ENCODE measurements at regions not wholly inside any gene's neighbourhood (a gene's known extent, or its start where the extent isn't known, plus 50 kb on each side); places are given as distances from the start of the nearest gene placed in this dataset.
"Not testable (repeated sequence)": the region's sequence is repeated elsewhere in the genome, so short reads cannot be mapped to it uniquely, and the experiment has no call there.

DNA sequence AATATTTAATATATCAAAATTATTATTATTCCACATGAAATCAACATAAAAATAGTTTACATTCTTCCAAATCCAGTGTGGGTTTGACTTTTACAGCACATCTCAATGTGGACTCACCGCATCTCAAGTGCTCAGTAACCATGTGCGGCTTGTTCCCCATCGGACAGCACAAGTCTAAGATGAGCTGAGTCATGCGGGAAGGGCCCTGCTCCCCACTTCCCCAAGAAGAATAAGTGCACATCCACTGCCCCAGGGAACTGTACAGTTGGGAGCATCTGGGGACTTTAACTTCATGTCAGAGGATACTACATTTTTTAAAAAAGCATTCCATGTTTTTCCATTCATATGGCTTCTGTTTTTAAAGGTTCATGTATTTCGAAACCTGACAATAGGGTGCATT is 325.6 kb downstream of the BTBD3 start:
- no peaks in the 10 kb centered on the region for H3K36me3 ChIP-seq (ENCODE audit: control insufficient read depth, insufficient read depth, low read length)
- TF ChIP-seq, protein P1, sequence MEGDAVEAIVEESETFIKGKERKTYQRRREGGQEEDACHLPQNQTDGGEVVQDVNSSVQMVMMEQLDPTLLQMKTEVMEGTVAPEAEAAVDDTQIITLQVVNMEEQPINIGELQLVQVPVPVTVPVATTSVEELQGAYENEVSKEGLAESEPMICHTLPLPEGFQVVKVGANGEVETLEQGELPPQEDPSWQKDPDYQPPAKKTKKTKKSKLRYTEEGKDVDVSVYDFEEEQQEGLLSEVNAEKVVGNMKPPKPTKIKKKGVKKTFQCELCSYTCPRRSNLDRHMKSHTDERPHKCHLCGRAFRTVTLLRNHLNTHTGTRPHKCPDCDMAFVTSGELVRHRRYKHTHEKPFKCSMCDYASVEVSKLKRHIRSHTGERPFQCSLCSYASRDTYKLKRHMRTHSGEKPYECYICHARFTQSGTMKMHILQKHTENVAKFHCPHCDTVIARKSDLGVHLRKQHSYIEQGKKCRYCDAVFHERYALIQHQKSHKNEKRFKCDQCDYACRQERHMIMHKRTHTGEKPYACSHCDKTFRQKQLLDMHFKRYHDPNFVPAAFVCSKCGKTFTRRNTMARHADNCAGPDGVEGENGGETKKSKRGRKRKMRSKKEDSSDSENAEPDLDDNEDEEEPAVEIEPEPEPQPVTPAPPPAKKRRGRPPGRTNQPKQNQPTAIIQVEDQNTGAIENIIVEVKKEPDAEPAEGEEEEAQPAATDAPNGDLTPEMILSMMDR (IDR thresholded peaks at IDR 0.05; ENCODE audit: insufficient read depth, low read length, poor library complexity, severe bottlenecking), result no peak
- DNase-seq (ENCODE audit: extremely low read depth, insufficient read length), result no peak
- H3K4me3 ChIP-seq (replicated peaks; ENCODE audit: low read depth, low read length), result no peak overlapping the region
- no peaks in the 10 kb centered on the region for H3K27me3 ChIP-seq (replicated peaks; ENCODE audit: control insufficient read depth, insufficient read depth, low read length)

DNA sequence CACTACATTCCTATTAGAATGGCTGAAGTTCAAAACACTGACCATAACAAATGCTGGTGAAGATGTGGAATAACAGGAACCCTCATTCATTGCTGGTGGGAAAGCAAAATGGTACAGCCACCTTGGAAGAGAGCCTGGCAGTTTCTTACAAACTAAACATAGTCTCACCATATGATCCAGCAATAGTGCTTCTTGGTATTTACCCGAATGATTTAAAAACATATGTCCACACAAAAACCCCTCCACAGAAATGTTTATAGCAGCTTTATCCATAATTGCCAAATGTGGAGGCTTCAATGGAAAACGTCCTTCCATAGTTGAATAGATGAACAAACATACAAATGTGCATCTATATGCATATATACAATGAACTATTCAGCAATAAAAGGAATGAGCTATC is 330.8 kb downstream of the BTBD3 start:
- no peak for DNase-seq (ENCODE audit: extremely low read depth, insufficient read length)
- TF ChIP-seq, protein P1 (IDR thresholded peaks at IDR 0.05; ENCODE audit: insufficient read depth, low read length, poor library complexity, severe bottlenecking), result no peak
- H3K36me3 ChIP-seq (ENCODE audit: control insufficient read depth, insufficient read depth, low read length), result no peaks in the 10 kb centered on the region
- no peaks in the 10 kb centered on the region for H3K27me3 ChIP-seq (replicated peaks; ENCODE audit: control insufficient read depth, insufficient read depth, low read length)
- H3K4me3 ChIP-seq (replicated peaks; ENCODE audit: low read depth, low read length), result no peak overlapping the region

DNA sequence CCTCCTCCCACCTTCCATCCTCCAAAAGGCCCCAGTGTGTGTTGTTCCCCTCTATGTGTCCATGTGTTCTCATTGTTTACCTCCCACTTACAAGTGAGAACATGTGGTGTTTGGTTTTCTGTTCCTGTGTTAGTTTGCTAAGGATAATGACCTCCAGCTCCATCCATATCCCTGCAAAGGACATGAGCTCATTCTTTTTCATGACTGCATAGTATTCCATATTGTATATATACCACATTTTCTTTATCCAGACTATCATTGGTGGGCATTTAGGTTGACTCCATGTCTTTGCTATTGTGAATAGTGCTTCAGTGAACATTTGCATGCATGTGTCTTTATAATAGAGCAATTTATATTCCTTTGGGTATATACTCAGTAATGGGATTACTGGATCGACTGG is 333.0 kb downstream of the BTBD3 start:
- not testable (repeated sequence) for DNase-seq (ENCODE audit: extremely low read depth, insufficient read length); H3K36me3 ChIP-seq (ENCODE audit: control insufficient read depth, insufficient read depth, low read length); H3K27me3 ChIP-seq (replicated peaks; ENCODE audit: control insufficient read depth, insufficient read depth, low read length); H3K4me3 ChIP-seq (replicated peaks; ENCODE audit: low read depth, low read length)

DNA sequence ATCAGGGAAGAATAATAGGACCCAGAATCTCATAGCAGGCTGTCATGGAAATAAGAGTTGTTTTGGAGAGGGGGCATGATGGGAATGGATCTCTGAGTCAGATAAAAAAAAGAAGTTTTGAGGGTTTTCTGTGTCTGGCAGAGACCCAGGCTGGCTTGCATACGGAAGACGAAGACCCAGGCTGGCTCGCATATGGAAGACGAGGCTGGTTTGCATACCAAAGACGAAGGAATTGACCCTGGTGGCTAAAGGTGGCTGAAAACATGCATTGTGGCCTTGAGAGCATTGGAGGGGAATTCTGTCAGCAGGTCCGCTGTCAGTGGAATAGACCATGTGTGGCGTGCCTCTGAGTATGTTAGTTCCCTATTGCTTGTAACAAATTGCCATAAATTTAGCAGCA is 335.1 kb downstream of the BTBD3 start:
- H3K4me3 ChIP-seq (replicated peaks; ENCODE audit: low read depth, low read length), result no peak overlapping the region
- TF ChIP-seq, protein P1 (IDR thresholded peaks at IDR 0.05; ENCODE audit: insufficient read depth, low read length, poor library complexity, severe bottlenecking), result no peak
- no peaks in the 10 kb centered on the region for H3K27me3 ChIP-seq (replicated peaks; ENCODE audit: control insufficient read depth, insufficient read depth, low read length)
- no peak for DNase-seq (ENCODE audit: extremely low read depth, insufficient read length)
- no peaks in the 10 kb centered on the region for H3K36me3 ChIP-seq (ENCODE audit: control insufficient read depth, insufficient read depth, low read length)

DNA sequence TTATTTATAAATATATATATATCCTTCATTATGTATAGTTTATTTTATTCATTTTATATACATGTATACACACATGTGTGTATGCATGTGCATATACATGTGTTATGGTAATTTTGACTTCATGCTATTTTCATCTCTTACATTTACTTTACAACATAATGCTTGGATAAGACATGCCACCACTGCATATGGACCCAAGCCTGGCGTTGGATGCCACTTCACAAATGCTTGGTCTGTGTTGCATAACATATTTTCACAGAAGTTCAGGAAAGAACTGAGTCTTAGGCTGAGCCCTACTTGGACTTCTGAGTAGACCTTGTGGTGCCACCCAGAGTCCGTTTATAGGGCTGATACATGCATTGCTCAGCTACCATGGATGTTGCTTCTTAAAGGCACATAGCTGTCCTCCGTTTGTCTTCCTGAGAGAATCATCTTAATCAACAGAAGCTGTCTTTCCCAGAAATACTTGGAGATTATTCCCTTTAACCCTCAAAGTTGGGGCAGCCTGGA is 337.8 kb downstream of the BTBD3 start:
- no peak for DNase-seq (ENCODE audit: extremely low read depth, insufficient read length)
- H3K36me3 ChIP-seq (ENCODE audit: control insufficient read depth, insufficient read depth, low read length), result no peaks in the 10 kb centered on the region
- TF ChIP-seq, protein P1 (IDR thresholded peaks at IDR 0.05; ENCODE audit: insufficient read depth, low read length, poor library complexity, severe bottlenecking), result no peak
- H3K27me3 ChIP-seq (replicated peaks; ENCODE audit: control insufficient read depth, insufficient read depth, low read length), result no peaks in the 10 kb centered on the region
- H3K4me3 ChIP-seq (replicated peaks; ENCODE audit: low read depth, low read length), result no peak overlapping the region

DNA sequence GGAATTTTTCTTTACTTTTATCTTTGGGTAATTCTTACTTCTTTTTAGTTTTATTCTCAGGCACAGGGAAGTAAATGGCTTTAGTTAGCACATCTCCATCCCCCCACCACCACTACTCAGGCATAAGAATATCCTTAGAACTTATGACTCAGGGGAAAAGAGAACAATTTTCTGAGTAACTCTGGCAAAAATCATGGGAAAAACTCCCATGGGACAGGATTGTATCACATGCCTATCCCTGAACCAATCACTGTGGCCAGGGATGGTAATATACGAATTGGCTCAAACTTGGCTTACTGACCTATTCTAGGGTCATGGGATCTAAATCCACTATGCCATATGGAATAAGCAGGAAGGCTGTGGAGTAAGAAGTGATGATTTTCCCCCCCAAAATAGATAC is 339.1 kb downstream of the BTBD3 start:
- no peak for DNase-seq (ENCODE audit: extremely low read depth, insufficient read length)
- Histone ChIP-seq H3K27me3 (replicated peaks; ENCODE audit: control insufficient read depth, insufficient read depth, low read length) (no peaks in the 10 kb centered on the region), H3K36me3 (ENCODE audit: control insufficient read depth, insufficient read depth, low read length) (no peaks in the 10 kb centered on the region), H3K4me3 (replicated peaks; ENCODE audit: low read depth, low read length) (no peak overlapping the region)
- TF ChIP-seq, protein P1 (IDR thresholded peaks at IDR 0.05; ENCODE audit: insufficient read depth, low read length, poor library complexity, severe bottlenecking), result no peak

Data from GM06990 (cell line).